Uterus (tissue), 3 donors: ENCODE measurements at regions not wholly inside any gene's neighbourhood (a gene's known extent, or its start where the extent isn't known, plus 50 kb on each side); places are given as distances from the start of the nearest gene placed in this dataset.

Source experiments
- DNase-seq, 2 donors: peaks; one replicate each; pipeline ENCODE4 v3.0.0-alpha.2; 2019 to 2020
- H3K27ac ChIP-seq, 2 donors: fragments of 200-600 bp; sonication (generic); 1 replicate in 1 of 2; 2 replicates in 1 of 2; pipeline ENCODE4 v1.5.1; 2016 to 2018
- H3K27me3 ChIP-seq, 2 donors: fragments of 200-600 bp; sonication (generic); one replicate each; pipeline ENCODE4 v1.5.1; 2018 to 2019; ENCODE audit warnings: control low read depth in 1 of 2
- H3K36me3 ChIP-seq, 2 donors: fragments of 200-600 bp; sonication (generic); one replicate each; pipeline ENCODE4 v1.5.1; 2019; ENCODE audit warnings: control low read depth in 1 of 2
- H3K4me1 ChIP-seq, 2 donors: fragments of 200-600 bp; sonication (generic); one replicate each; pipeline ENCODE4 v1.5.1; 2018 to 2019; ENCODE audit warnings: control low read depth in 1 of 2
- H3K4me3 ChIP-seq, 2 donors: fragments of 200-600 bp; sonication (generic); 1 replicate in 1 of 2; 2 replicates in 1 of 2; pipeline ENCODE4 v1.5.1; 2018 to 2019; ENCODE audit warnings: mild to moderate bottlenecking in 1 of 2
- H3K9me3 ChIP-seq, 2 donors: fragments of 200-600 bp; sonication (generic); one replicate each; pipeline ENCODE4 v1.5.1; 2019; ENCODE audit warnings: control low read depth in 1 of 2
- POLR2A ChIP-seq, 2 donors: fragments of 450-650 bp; IDR thresholded peaks; one replicate each; pipeline ENCODE4 v1.6.1; 2016; ENCODE audit warnings: antibody characterized with exemption in 2 of 2, mild to moderate bottlenecking in 1 of 2, moderate library complexity in 1 of 2
- intact Hi-C: fragments of 100-400 bp; cut with DNase I; formaldehyde crosslinking; loops from one replicate; pipeline ENCODE4 v1.15.1; 2023; ENCODE audit warnings: low total_unique reads
- TF ChIP-seq, protein P1 (sequence below), 4 experiments: fragments of 200-600 bp in 2 of 4; fragments of 450-650 bp in 2 of 4; sonication (generic) in 2 of 4; IDR thresholded peaks; one replicate each; pipeline ENCODE4 v1.5.1; 2016 to 2019; ENCODE audit warnings: antibody characterized with exemption in 4 of 4, mild to moderate bottlenecking in 2 of 4, moderate library complexity in 1 of 4
- donor health status: DM: yes; HTN: yes; CAD: no.

DNA sequence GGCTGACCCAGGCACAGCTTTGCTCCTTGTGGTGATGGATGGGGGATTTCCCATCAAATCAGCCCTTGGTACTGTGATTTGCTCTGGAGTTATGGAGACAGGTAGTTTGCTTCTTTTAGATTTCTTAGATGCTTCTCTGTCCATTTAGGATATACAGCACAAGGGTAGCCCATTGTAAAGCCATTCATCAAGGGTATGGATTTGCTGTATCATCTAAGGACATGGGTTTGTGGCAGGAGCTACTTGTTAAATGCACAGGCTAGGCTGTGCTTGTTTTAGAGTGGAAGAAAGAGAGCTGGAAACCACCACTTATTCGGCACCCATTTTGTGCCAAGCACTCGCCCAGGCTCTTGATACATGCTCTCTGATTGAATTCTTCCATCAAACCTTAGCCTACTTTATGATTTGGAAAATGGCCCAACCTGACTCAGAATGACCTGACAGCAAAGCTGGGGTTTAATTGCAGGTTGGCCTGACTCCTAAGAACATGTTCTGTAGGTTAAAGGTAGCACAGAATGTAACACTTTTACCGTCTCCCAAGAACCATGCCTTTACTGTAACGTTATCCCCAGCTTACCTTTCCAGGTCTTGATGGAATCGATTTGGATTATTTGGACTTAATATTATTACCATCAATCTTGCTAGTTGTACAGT, 168.0 kb downstream of the SNX10 start:
- no peak for DNase-seq
- Histone ChIP-seq H3K4me3 (no peak overlapping the region), H3K36me3 (no peaks in the 10 kb centered on the region), H3K27me3 (no peaks in the 10 kb centered on the region), H3K4me1 (no peaks in the 10 kb centered on the region), H3K9me3 (no peaks in the 10 kb centered on the region), H3K27ac (no peak overlapping the region)
- no peak for TF ChIP-seq POLR2A (IDR thresholded peaks at IDR 0.05)
- TF ChIP-seq, protein P1, sequence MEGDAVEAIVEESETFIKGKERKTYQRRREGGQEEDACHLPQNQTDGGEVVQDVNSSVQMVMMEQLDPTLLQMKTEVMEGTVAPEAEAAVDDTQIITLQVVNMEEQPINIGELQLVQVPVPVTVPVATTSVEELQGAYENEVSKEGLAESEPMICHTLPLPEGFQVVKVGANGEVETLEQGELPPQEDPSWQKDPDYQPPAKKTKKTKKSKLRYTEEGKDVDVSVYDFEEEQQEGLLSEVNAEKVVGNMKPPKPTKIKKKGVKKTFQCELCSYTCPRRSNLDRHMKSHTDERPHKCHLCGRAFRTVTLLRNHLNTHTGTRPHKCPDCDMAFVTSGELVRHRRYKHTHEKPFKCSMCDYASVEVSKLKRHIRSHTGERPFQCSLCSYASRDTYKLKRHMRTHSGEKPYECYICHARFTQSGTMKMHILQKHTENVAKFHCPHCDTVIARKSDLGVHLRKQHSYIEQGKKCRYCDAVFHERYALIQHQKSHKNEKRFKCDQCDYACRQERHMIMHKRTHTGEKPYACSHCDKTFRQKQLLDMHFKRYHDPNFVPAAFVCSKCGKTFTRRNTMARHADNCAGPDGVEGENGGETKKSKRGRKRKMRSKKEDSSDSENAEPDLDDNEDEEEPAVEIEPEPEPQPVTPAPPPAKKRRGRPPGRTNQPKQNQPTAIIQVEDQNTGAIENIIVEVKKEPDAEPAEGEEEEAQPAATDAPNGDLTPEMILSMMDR (IDR thresholded peaks at IDR 0.05), result no peak
- intact Hi-C loops, result no loop called here

DNA sequence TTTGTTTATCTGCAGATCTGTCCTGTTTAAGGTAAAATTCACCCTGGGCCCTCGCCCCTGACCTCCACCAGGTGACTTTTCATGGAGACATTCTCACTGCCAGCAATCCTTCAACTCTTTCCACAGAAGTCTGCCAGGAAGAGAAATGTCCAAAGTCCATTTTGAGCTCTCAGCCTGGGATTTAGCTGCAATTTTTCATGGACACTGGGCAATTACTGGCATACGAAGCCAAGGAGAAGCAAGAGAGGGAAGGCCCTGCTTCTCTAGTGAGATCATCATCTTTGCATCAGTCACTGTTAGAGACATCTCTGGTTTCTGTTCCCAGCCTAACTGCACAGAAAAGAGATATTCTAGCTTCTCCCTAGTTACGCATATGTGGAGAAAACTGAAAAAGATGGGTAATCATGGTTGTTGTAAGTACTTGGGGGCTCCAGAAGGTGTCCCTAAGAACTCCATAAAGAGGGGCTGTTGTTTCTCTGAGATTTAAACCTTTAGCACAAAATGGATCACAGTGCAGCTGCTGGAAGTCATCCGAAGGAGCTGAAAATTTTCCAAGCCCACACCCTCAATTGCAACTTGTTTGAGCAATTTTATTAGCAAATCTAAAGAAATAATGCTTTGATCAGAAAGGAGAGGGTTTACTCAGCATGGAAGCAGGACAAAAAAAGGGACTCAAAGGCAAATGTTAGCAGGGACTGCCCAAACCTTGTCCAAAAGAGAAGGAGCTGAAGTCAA, 168.9 kb downstream of the SNX10 start:
- DNase-seq, result no peak
- Histone ChIP-seq H3K36me3 (no peaks in the 10 kb centered on the region), H3K27me3 (no peaks in the 10 kb centered on the region), H3K4me3 (no peak overlapping the region), H3K9me3 (no peaks in the 10 kb centered on the region), H3K27ac (no peak overlapping the region), H3K4me1 (no peaks in the 10 kb centered on the region)
- intact Hi-C loops, result no loop called here
- no peak for TF ChIP-seq POLR2A (IDR thresholded peaks at IDR 0.05)
- TF ChIP-seq, protein P1 (IDR thresholded peaks at IDR 0.05), result no peak

- TF ChIP-seq, protein P1 (IDR thresholded peaks at IDR 0.05), result no peak
- no peak for TF ChIP-seq POLR2A (IDR thresholded peaks at IDR 0.05)
Measured at GRCh38 chr7:26461518-26461917, 169.9 kb downstream of the SNX10 start.

GRCh38 chr7:26466007-26466406, 174.3 kb downstream of the SNX10 start:
- H3K36me3 ChIP-seq, result no peaks in the 10 kb centered on the region
- no peak overlapping the region for H3K4me3 ChIP-seq
- no peak for TF ChIP-seq POLR2A (IDR thresholded peaks at IDR 0.05)
- TF ChIP-seq, protein P1 (IDR thresholded peaks at IDR 0.05), result no peak
- H3K27ac ChIP-seq, result no peak overlapping the region
- DNase-seq, result no peak
- no peaks in the 10 kb centered on the region for H3K27me3 ChIP-seq
- no peaks in the 10 kb centered on the region for H3K9me3 ChIP-seq
- intact Hi-C loops, result no loop called here
- H3K4me1 ChIP-seq, result no peaks in the 10 kb centered on the region

More at GRCh38 chr7:26461518-26461917, 169.9 kb downstream of the SNX10 start:
- Histone ChIP-seq H3K4me1 (no peaks in the 10 kb centered on the region), H3K27me3 (no peaks in the 10 kb centered on the region), H3K36me3 (no peaks in the 10 kb centered on the region), H3K4me3 (no peak overlapping the region), H3K27ac (no peak overlapping the region), H3K9me3 (no peaks in the 10 kb centered on the region)
- intact Hi-C loops, result no loop called here
- DNase-seq, result no peak

DNA sequence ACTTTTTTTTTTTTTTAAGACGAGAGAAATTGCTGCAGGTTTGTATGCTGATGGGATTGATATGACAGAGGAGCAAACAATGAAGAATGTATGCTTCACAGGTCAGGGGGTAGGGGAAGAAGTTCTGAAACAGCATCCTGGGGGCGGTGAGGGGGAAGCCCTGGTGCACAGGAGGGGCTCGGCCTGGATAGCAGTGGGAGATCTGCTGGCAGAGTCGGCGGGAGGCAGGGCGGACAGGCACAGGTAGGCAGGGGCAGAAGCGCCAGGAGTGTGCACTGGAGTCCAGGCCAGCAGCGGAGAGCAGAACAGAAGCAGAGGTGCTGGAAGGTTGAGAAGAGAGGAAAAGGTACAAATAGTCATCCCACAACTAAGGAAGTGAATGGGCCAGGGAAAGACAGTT, 175.4 kb downstream of the SNX10 start:
- TF ChIP-seq, protein P1 (IDR thresholded peaks at IDR 0.05), result no peak
- no peak for TF ChIP-seq POLR2A (IDR thresholded peaks at IDR 0.05)
- Histone ChIP-seq H3K4me3 (no peak overlapping the region), H3K27ac (no peak overlapping the region), H3K27me3 (no peaks in the 10 kb centered on the region), H3K4me1 (no peaks in the 10 kb centered on the region), H3K9me3 (no peaks in the 10 kb centered on the region), H3K36me3 (no peaks in the 10 kb centered on the region)
- intact Hi-C loops, result no loop called here
- DNase-seq, result no peak
